ENCODE measurements at regions not wholly inside any gene's neighbourhood (a gene's known extent, or its start where the extent isn't known, plus 50 kb on each side); places are given as distances from the start of the nearest gene placed in this dataset.

GRCh38 chr13:70908795-70909194 lies 800.5 kb upstream of the KLHL1 start:
- DNase-seq (ENCODE audit: low read depth, low spot score), result no peak
- Histone ChIP-seq H3K27me3 (ENCODE audit: insufficient read depth, insufficient read length) (no peaks in the 10 kb centered on the region), H3K4me3 (ENCODE audit: insufficient read length, low read depth) (no peak overlapping the region), H3K36me3 (ENCODE audit: insufficient read depth, insufficient read length, low read length) (no peaks in the 10 kb centered on the region), H3K9me3 (ENCODE audit: insufficient read depth, low read length) (no peaks in the 10 kb centered on the region), H3K4me1 (ENCODE audit: insufficient read depth, insufficient read length) (no peaks in the 10 kb centered on the region), H3K9ac (ENCODE audit: insufficient read length, low read depth) (no peak overlapping the region)
- TF ChIP-seq YY1 (IDR thresholded peaks at IDR 0.05; ENCODE audit: insufficient read depth, insufficient read length) (no peak), SUZ12 (IDR thresholded peaks at IDR 0.05; ENCODE audit: extremely low read depth, insufficient read depth, insufficient read length) (no peak), ZNF274 (IDR thresholded peaks at IDR 0.05; ENCODE audit: low read depth, low read length) (no peak)

GRCh38 chr13:70905035-70905434 lies 796.8 kb upstream of the KLHL1 start:
- TF ChIP-seq ZNF274 (IDR thresholded peaks at IDR 0.05; ENCODE audit: low read depth, low read length) (no peak), YY1 (IDR thresholded peaks at IDR 0.05; ENCODE audit: insufficient read depth, insufficient read length) (no peak), SUZ12 (IDR thresholded peaks at IDR 0.05; ENCODE audit: extremely low read depth, insufficient read depth, insufficient read length) (no peak)
- H3K27me3 ChIP-seq (ENCODE audit: insufficient read depth, insufficient read length), result no peaks in the 10 kb centered on the region
- no peaks in the 10 kb centered on the region for H3K9me3 ChIP-seq (ENCODE audit: insufficient read depth, low read length)
- no peak overlapping the region for H3K4me3 ChIP-seq (ENCODE audit: insufficient read length, low read depth)
- no peaks in the 10 kb centered on the region for H3K4me1 ChIP-seq (ENCODE audit: insufficient read depth, insufficient read length)
- DNase-seq (ENCODE audit: low read depth, low spot score), result no peak
- no peak overlapping the region for H3K9ac ChIP-seq (ENCODE audit: insufficient read length, low read depth)
- no peaks in the 10 kb centered on the region for H3K36me3 ChIP-seq (ENCODE audit: insufficient read depth, insufficient read length, low read length)

GRCh38 chr13:70896136-70896535 lies 787.9 kb upstream of the KLHL1 start:
- no peaks in the 10 kb centered on the region for H3K27me3 ChIP-seq (ENCODE audit: insufficient read depth, insufficient read length)
- no peaks in the 10 kb centered on the region for H3K36me3 ChIP-seq (ENCODE audit: insufficient read depth, insufficient read length, low read length)
- H3K9ac ChIP-seq (ENCODE audit: insufficient read length, low read depth), result no peak overlapping the region
- H3K9me3 ChIP-seq (ENCODE audit: insufficient read depth, low read length), result no peaks in the 10 kb centered on the region
- no peak overlapping the region for H3K4me3 ChIP-seq (ENCODE audit: insufficient read length, low read depth)
- no peak for DNase-seq (ENCODE audit: low read depth, low spot score)
- H3K4me1 ChIP-seq (ENCODE audit: insufficient read depth, insufficient read length), result no peaks in the 10 kb centered on the region
- TF ChIP-seq YY1 (IDR thresholded peaks at IDR 0.05; ENCODE audit: insufficient read depth, insufficient read length) (no peak), ZNF274 (IDR thresholded peaks at IDR 0.05; ENCODE audit: low read depth, low read length) (no peak), SUZ12 (IDR thresholded peaks at IDR 0.05; ENCODE audit: extremely low read depth, insufficient read depth, insufficient read length) (no peak)

- H3K9me3 ChIP-seq (ENCODE audit: insufficient read depth, low read length), result no peaks in the 10 kb centered on the region
- TF ChIP-seq ZNF274 (IDR thresholded peaks at IDR 0.05; ENCODE audit: low read depth, low read length) (no peak), YY1 (IDR thresholded peaks at IDR 0.05; ENCODE audit: insufficient read depth, insufficient read length) (no peak), SUZ12 (IDR thresholded peaks at IDR 0.05; ENCODE audit: extremely low read depth, insufficient read depth, insufficient read length) (no peak)
These were observed 787.3 kb upstream of the KLHL1 start for GRCh38 chr13:70895599-70895998.

DNA sequence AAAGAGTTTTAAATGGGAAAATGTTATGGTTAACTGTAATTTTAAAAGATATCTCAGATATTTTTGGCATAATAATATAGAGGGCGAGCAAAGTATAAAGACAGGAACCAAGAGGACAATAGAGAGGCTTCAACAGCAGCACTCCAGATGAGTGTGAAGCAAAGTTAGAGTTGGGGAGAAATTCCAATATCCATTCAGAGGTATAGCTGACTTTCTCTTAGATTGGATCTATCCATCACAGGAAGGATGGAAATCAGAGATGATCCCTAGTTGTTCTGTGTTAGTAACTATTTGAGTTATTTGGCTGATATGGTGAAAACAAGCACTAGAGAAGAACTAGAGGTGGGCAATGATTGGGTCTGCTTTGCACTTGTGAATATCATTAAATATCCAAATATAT lies 786.0 kb upstream of the KLHL1 start:
- Histone ChIP-seq H3K4me3 (ENCODE audit: insufficient read length, low read depth) (no peak overlapping the region), H3K9ac (ENCODE audit: insufficient read length, low read depth) (no peak overlapping the region), H3K27me3 (ENCODE audit: insufficient read depth, insufficient read length) (no peaks in the 10 kb centered on the region), H3K9me3 (ENCODE audit: insufficient read depth, low read length) (no peaks in the 10 kb centered on the region), H3K36me3 (ENCODE audit: insufficient read depth, insufficient read length, low read length) (no peaks in the 10 kb centered on the region), H3K4me1 (ENCODE audit: insufficient read depth, insufficient read length) (no peaks in the 10 kb centered on the region)
- DNase-seq (ENCODE audit: low read depth, low spot score), result no peak
- no peak for TF ChIP-seq SUZ12 (IDR thresholded peaks at IDR 0.05; ENCODE audit: extremely low read depth, insufficient read depth, insufficient read length)
- TF ChIP-seq ZNF274 (IDR thresholded peaks at IDR 0.05; ENCODE audit: low read depth, low read length), result no peak
- TF ChIP-seq YY1 (IDR thresholded peaks at IDR 0.05; ENCODE audit: insufficient read depth, insufficient read length), result no peak

More at GRCh38 chr13:70895599-70895998, 787.3 kb upstream of the KLHL1 start:
- H3K27me3 ChIP-seq (ENCODE audit: insufficient read depth, insufficient read length), result no peaks in the 10 kb centered on the region
- H3K9ac ChIP-seq (ENCODE audit: insufficient read length, low read depth), result no peak overlapping the region
- no peaks in the 10 kb centered on the region for H3K36me3 ChIP-seq (ENCODE audit: insufficient read depth, insufficient read length, low read length)
- no peaks in the 10 kb centered on the region for H3K4me1 ChIP-seq (ENCODE audit: insufficient read depth, insufficient read length)
- DNase-seq (ENCODE audit: low read depth, low spot score), result no peak
- H3K4me3 ChIP-seq (ENCODE audit: insufficient read length, low read depth), result no peak overlapping the region

- Histone ChIP-seq H3K4me3 (ENCODE audit: insufficient read length, low read depth) (no peak overlapping the region), H3K27me3 (ENCODE audit: insufficient read depth, insufficient read length) (no peaks in the 10 kb centered on the region), H3K9me3 (ENCODE audit: insufficient read depth, low read length) (no peaks in the 10 kb centered on the region), H3K4me1 (ENCODE audit: insufficient read depth, insufficient read length) (no peaks in the 10 kb centered on the region), H3K9ac (ENCODE audit: insufficient read length, low read depth) (no peak overlapping the region), H3K36me3 (ENCODE audit: insufficient read depth, insufficient read length, low read length) (no peaks in the 10 kb centered on the region)
- DNase-seq (ENCODE audit: low read depth, low spot score), result peak; percentile 42
- TF ChIP-seq SUZ12 (IDR thresholded peaks at IDR 0.05; ENCODE audit: extremely low read depth, insufficient read depth, insufficient read length), result no peak
- no peak for TF ChIP-seq YY1 (IDR thresholded peaks at IDR 0.05; ENCODE audit: insufficient read depth, insufficient read length)
- no peak for TF ChIP-seq ZNF274 (IDR thresholded peaks at IDR 0.05; ENCODE audit: low read depth, low read length)
These were observed 785.6 kb upstream of the KLHL1 start for GRCh38 chr13:70893832-70894231.

GRCh38 chr13:70890289-70890688 lies 782.0 kb upstream of the KLHL1 start:
- no peaks in the 10 kb centered on the region for H3K27me3 ChIP-seq (ENCODE audit: insufficient read depth, insufficient read length)
- DNase-seq (ENCODE audit: low read depth, low spot score), result no peak
- no peak overlapping the region for H3K4me3 ChIP-seq (ENCODE audit: insufficient read length, low read depth)
- no peaks in the 10 kb centered on the region for H3K9me3 ChIP-seq (ENCODE audit: insufficient read depth, low read length)
- H3K36me3 ChIP-seq (ENCODE audit: insufficient read depth, insufficient read length, low read length), result no peaks in the 10 kb centered on the region
- TF ChIP-seq SUZ12 (IDR thresholded peaks at IDR 0.05; ENCODE audit: extremely low read depth, insufficient read depth, insufficient read length), result no peak
- no peak for TF ChIP-seq ZNF274 (IDR thresholded peaks at IDR 0.05; ENCODE audit: low read depth, low read length)
- no peak for TF ChIP-seq YY1 (IDR thresholded peaks at IDR 0.05; ENCODE audit: insufficient read depth, insufficient read length)
- no peak overlapping the region for H3K9ac ChIP-seq (ENCODE audit: insufficient read length, low read depth)
- no peaks in the 10 kb centered on the region for H3K4me1 ChIP-seq (ENCODE audit: insufficient read depth, insufficient read length)
